NCI-H2107 treated with DMSO at 0.1 percent for 48 hours (cell line): ENCODE measurements at regions not wholly inside any gene's neighbourhood (a gene's known extent, or its start where the extent isn't known, plus 50 kb on each side); places are given as distances from the start of the nearest gene placed in this dataset.

Experiments
- DNase-seq: peaks from one replicate; lab custom pipeline; 2025; ENCODE audit not compliant: unreplicated experiment; lab: John Stamatoyannopoulos, UW

GRCh38 chr13:22703601-22704209, 477.1 kb upstream of the SGCG start:
- no peak for DNase-seq

GRCh38 chr13:22707946-22708345, 472.8 kb upstream of the SGCG start:
- DNase-seq = no peak

GRCh38 chr13:22717036-22717435, 463.7 kb upstream of the SGCG start:
- DNase-seq = no peak

GRCh38 chr13:22726726-22727125, 454.1 kb upstream of the SGCG start:
- DNase-seq = no peak

DNA sequence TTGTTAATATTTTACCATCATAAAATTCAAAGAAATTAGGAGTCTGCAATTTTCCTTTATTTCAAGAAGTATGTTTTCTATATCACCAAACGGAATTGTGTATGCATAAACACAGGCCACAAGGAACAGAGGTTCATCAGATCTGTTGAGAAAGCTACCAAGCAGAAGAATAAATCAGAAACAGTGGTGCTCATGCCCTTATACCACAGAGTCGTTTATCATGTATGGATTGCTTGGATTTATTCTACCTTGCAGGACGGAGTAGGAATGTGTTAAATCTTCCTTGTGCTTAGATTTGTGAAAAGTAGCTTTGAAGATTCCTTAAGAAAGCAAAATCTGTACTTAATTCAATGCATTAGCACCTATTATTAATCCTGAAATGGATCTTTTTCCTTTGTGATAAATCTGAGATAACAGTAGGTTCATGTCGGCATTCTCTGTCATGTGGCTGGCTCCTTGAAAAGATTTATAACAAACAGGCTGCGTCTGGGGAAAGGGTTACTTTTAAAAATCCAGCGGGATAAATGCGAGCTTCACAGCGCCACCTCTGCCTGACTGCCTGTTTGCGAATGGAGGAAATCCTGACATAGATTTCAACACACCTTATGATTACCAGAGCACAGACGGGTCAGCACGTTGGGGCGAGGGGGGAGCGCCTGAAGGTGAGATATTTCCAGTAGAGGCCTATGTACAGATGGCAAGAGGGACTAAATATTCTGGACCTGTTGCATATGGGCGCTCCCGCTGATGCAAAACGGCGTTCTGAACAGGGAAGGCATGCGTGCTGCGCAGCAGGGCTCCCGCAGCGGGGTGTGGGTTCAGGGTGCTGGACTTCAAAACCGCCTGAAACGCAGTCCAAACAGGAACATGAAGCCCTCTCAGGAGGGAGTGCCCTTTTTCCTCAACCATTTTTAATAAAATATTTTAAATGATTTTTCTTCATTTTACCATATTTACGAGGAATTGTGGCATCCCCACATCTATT, 445.5 kb upstream of the SGCG start:
- no peak for DNase-seq

DNA sequence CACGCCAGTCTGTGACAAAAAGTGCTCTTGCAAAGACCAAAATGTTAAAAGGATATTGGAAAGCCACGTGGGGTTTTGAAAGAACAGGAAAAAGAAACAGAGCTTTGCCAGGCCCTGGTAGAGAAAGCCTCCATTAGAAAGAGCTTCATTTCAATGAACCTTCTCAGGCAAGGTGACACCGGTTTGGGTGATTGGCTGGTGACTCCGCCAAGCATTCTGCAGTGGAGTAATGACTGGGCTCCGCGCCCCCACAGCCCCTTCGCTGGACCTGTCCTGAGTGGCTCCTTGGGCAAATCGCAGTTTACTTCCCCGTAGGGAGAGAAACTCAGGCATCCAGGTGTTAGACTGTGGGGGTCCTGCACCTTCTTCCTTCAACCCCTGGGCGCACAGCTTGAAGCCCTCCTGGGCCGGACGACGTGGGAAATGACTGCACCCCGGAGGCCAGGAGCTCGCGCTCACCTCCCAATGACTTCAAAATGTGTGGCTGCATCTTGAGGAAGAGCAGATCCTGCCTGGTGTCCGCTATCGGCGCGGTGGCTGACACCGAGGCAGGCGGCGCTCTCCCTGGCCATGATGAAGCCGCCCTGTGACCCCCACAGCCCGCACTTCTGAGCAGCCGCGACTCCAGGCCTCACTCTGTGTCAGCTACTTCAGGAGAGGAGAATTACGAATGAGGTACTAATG, 444.6 kb upstream of the SGCG start:
- DNase-seq = no peak

DNA sequence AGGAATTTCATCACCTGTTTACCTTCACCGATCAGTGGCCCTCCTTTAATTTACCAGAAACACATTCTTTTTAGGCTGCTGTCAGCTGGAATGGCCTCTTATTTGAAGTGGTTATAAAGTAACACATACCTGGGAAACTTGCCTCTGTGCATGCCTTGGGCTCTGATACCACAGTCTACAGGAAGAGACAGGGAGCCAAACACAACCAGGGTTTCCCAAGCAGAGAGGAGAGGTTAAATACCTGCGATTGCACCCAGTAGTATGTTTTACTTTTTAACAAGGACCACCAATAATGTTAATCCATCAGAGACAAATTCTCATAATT, 444.0 kb upstream of the SGCG start:
- no peak for DNase-seq

DNA sequence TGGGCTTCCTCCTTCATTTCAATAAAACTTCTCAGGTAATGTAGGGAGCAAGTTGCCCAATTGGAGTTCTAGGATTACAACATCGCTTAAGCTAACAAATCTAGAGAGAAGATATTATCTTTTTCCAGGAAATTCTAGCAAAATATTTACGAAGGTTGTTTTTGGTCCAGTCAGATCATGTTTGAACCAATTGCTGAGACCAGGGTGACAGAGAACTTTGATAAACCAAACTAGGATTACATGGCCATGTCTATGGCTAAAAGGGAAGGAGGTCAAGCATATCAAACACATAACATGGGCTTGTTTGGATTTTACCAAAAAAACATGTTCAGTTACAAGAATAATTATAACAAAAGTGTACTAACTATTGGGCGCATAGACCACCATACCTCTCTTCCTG, 442.4 kb upstream of the SGCG start:
- no peak for DNase-seq

GRCh38 chr13:22740264-22740663, 440.5 kb upstream of the SGCG start:
- DNase-seq = no peak

GRCh38 chr13:22744688-22745452, 435.9 kb upstream of the SGCG start:
- DNase-seq = no peak

DNA sequence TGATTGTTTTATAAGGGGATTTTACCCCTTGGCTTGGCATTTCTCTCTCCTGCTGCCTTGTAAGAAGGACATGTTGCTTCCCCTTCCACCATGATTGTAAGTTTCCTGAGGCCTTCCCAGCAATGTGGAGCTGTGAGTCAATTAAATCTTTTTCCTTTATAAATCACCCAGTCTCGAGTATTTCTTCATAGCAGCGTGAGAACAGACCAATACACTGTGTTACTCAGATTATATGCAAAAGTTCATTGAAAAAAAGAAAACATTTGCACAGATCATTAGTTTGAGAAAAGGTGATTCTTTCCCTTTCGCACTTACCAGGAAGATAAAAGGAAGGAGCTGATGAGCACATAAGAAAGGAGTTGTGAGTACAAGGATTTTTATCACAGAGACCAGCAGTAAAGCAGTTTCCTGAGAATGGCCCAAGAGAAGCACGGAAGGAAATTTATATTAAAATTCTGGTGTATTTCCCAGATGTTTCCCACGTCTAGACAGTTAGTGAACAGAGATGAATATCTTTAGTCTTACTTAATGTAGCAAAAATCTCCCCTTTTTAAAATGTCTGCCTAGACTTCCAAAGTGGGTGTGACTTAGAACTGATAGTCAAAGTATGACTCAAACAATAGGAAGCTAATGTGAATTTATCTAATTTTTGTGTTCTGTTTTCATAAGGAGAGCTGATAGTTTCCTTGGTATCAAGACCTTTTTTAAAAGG, 431.8 kb upstream of the SGCG start:
- DNase-seq = no peak

- no peak for DNase-seq
Observed at GRCh38 chr13:22749626-22750025, 431.2 kb upstream of the SGCG start.

- DNase-seq = no peak
Observed at GRCh38 chr13:22757530-22758120, 423.2 kb upstream of the SGCG start.

- no peak for DNase-seq
Observed at GRCh38 chr13:22758245-22758644, 422.5 kb upstream of the SGCG start.

- no peak for DNase-seq
Observed at GRCh38 chr13:22761709-22762108, 419.1 kb upstream of the SGCG start.

GRCh38 chr13:22765547-22765946, 415.2 kb upstream of the SGCG start:
- DNase-seq = no peak

DNA sequence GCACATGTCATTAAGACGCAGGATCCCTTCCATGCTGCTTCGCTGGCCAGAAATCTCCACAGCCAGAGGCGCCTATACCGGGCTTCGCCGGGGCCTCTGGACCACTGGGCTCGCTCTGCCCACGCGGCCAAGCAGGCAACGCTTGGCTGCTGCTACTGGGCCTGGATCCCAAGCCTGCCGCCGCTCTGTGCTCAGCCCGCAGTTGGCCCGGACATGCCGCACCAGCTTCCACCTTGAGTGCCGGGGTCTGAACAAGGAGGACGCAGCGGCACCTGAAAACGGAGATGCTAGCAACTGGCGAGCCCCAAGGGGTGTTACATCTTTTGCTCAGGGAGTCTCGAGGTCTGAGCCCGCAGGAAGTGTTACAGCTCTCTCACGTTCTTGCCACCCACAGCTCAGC, 409.9 kb upstream of the SGCG start:
- no peak for DNase-seq

DNA sequence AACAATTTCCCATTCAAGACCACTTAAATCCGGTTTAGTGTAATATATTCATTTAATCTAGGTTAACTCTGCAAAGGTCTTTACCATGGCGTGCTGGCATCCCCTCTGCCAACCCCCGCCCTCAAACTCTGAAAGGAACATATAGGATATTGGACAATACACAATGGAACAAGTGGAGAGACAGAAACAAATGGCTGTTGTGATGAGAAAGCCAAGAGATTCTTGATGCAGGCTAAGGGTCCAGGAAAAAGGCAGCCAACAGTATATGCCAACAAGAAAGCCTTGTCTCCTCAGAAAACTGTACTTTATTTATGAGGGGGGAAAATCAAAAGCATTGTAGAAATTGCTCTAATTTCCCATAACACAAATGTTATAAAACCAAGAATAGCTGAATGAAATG, 407.3 kb upstream of the SGCG start:
- DNase-seq = no peak

- DNase-seq = no peak
Observed at GRCh38 chr13:22776394-22777186, 404.2 kb upstream of the SGCG start.
